ENCODE measurements at regions not wholly inside any gene's neighbourhood (a gene's known extent, or its start where the extent isn't known, plus 50 kb on each side); places are given as distances from the start of the nearest gene placed in this dataset.

GRCh38 chr2:11997142-11997541 lies 250.7 kb downstream of the LPIN1 start:
- H3K4me3 Mint-ChIP-seq = no peak overlapping the region

GRCh38 chr2:11998218-11998617 lies 251.8 kb downstream of the LPIN1 start:
- 40% methylated on average over 1 of the region's 2 CpGs for WGBS (ENCODE audit: insufficient coverage)
- Mint-ChIP-seq H3K4me3 (peak overlapping the region; percentile 35), H3K27ac (no peak overlapping the region), H3K4me1 (peaks cover 12% of the 10 kb centered on the region), H3K9me3 (ENCODE audit: insufficient read depth) (peaks cover 8% of the 10 kb centered on the region), H3K27me3 (no peaks in the 10 kb centered on the region)
- H3K9me3 ChIP-seq (ENCODE audit: control extremely low read depth in 1 of 3, control insufficient read depth in 2 of 3, insufficient read depth in 1 of 3, low read length in 2 of 3) = peaks cover 0 to 3% (median 0%) of the 10 kb centered on the region in 3 donors
- H3K36me3 ChIP-seq (replicated peaks in 1 of 2; ENCODE audit: control extremely low read depth in 1 of 2, control insufficient read depth in 1 of 2, extremely low read depth in 1 of 2, insufficient read depth in 2 of 2, low read length in 1 of 2) = no peaks in the 10 kb centered on the region
- POLR2A ChIA-PET = interaction anchor here (0.6 kb wide), 1 partner anchor 70 kb away, joined by 5 read pairs; no protein-coding TSS in a partner anchor
- TF ChIP-seq CTCF (IDR thresholded peaks at IDR 0.05) = no peak
- no peak for TF ChIP-seq EZH2 (IDR thresholded peaks at IDR 0.05; ENCODE audit: borderline replicate concordance, insufficient read depth, low read depth, low read length, poor library complexity, severe bottlenecking)
- CTCF ChIA-PET = interaction anchor here (0.9 kb wide), 1 partner anchor 125 kb away, joined by 3 read pairs; no protein-coding TSS in a partner anchor
- ATAC-seq (ENCODE audit: low read depth) = peak; percentile 33
- H3K9ac ChIP-seq (ENCODE audit: low read length) = no peak overlapping the region
- no peak overlapping the region for H3K27ac ChIP-seq (ENCODE audit: low read length in 2 of 2)
- no peaks in the 10 kb centered on the region for H3K27me3 ChIP-seq (replicated peaks in 1 of 4; ENCODE audit: control extremely low read depth in 1 of 4, control insufficient read depth in 3 of 4, insufficient read depth in 4 of 4, low read length in 3 of 4)
- H3K79me2 ChIP-seq (ENCODE audit: control insufficient read depth, insufficient read depth, low read length) = no peaks in the 10 kb centered on the region
- H3K4me3 ChIP-seq (ENCODE audit: control extremely low read depth in 1 of 5, extremely low read depth in 1 of 5, insufficient read depth in 1 of 5, low read depth in 2 of 5, low read length in 4 of 5) = no peak overlapping the region
- H3K4me1 ChIP-seq (ENCODE audit: control insufficient read depth in 2 of 2, insufficient read depth in 2 of 2, low read length in 2 of 2) = peaks cover 10 to 26% of the 10 kb centered on the region in 2 donors
- H4K20me1 ChIP-seq (ENCODE audit: control insufficient read depth, insufficient read depth, low read length, poor library complexity, severe bottlenecking) = no peaks in the 10 kb centered on the region
- intact Hi-C loops (cut with micrococcal nuclease) = no loop called here
- no peak overlapping the region for H2AFZ ChIP-seq (ENCODE audit: insufficient read depth, low read depth, low read length, poor library complexity, severe bottlenecking)
- peak; percentile 22 for DNase-seq
- H3K4me2 ChIP-seq (replicated peaks; ENCODE audit: low read depth, low read length, poor library complexity, severe bottlenecking) = no peak overlapping the region

More at GRCh38 chr2:11997142-11997541, 250.7 kb downstream of the LPIN1 start:
- Histone ChIP-seq H3K27me3 (replicated peaks in 1 of 4; ENCODE audit: control extremely low read depth in 1 of 4, control insufficient read depth in 3 of 4, insufficient read depth in 4 of 4, low read length in 3 of 4) (no peaks in the 10 kb centered on the region), H3K4me3 (ENCODE audit: control extremely low read depth in 1 of 5, extremely low read depth in 1 of 5, insufficient read depth in 1 of 5, low read depth in 2 of 5, low read length in 4 of 5) (no peak overlapping the region), H3K79me2 (ENCODE audit: control insufficient read depth, insufficient read depth, low read length) (no peaks in the 10 kb centered on the region), H4K20me1 (ENCODE audit: control insufficient read depth, insufficient read depth, low read length, poor library complexity, severe bottlenecking) (no peaks in the 10 kb centered on the region), H3K27ac (ENCODE audit: low read length in 2 of 2) (no peak overlapping the region), H3K9me3 (ENCODE audit: control extremely low read depth in 1 of 3, control insufficient read depth in 2 of 3, insufficient read depth in 1 of 3, low read length in 2 of 3) (peaks cover 0 to 3% (median 0%) of the 10 kb centered on the region in 3 donors), H3K36me3 (replicated peaks in 1 of 2; ENCODE audit: control extremely low read depth in 1 of 2, control insufficient read depth in 1 of 2, extremely low read depth in 1 of 2, insufficient read depth in 2 of 2, low read length in 1 of 2) (no peaks in the 10 kb centered on the region), H3K4me1 (ENCODE audit: control insufficient read depth in 2 of 2, insufficient read depth in 2 of 2, low read length in 2 of 2) (peaks cover 10 to 26% of the 10 kb centered on the region in 2 donors), H3K9ac (ENCODE audit: low read length) (no peak overlapping the region), H3K4me2 (replicated peaks; ENCODE audit: low read depth, low read length, poor library complexity, severe bottlenecking) (no peak overlapping the region), H2AFZ (ENCODE audit: insufficient read depth, low read depth, low read length, poor library complexity, severe bottlenecking) (no peak overlapping the region)
- Mint-ChIP-seq H3K9me3 (ENCODE audit: insufficient read depth) (peaks cover 2% of the 10 kb centered on the region), H3K27me3 (no peaks in the 10 kb centered on the region), H3K4me1 (peaks cover 13% of the 10 kb centered on the region), H3K27ac (no peak overlapping the region)
- no peak for DNase-seq
- intact Hi-C loops (cut with micrococcal nuclease) = no loop called here
- TF ChIP-seq CTCF (IDR thresholded peaks at IDR 0.05) = no peak
- TF ChIP-seq EZH2 (IDR thresholded peaks at IDR 0.05; ENCODE audit: borderline replicate concordance, insufficient read depth, low read depth, low read length, poor library complexity, severe bottlenecking) = no peak
- CTCF ChIA-PET = no interaction called here
- POLR2A ChIA-PET = no interaction called here
- no peak for ATAC-seq (ENCODE audit: low read depth)

Measured in B cell (primary cell).